ENCODE measurements at regions not wholly inside any gene's neighbourhood (a gene's known extent, or its start where the extent isn't known, plus 50 kb on each side); places are given as distances from the start of the nearest gene placed in this dataset.

DNA sequence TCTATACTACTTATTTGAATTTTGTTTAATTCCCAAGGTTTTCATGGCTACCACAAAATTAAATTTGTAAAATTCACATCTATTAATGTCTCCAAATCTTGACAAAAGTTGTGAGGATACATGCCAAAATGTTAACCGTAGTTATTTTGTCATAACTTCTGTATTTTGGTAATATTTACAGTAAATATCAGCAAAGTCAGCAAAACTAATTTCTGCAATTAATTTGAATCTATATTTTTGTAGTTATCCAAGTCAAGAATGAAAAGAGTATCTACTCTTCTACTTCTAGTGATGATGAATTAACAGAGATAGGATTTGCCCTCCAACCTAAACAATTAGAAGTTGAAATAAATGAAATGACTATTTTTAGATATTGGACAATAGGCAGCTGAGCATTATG, 238.9 kb downstream of the CYP26B1 start:
- POLR2A ChIA-PET, result no interaction called here
- Histone ChIP-seq H3K4me1 (ENCODE audit: control insufficient read depth in 1 of 2, extremely low read depth in 1 of 2, insufficient read depth in 2 of 2, low read length in 2 of 2) (no peaks in the 10 kb centered on the region), H3K27me3 (replicated peaks in 1 of 2; ENCODE audit: control insufficient read depth in 2 of 2, extremely low read depth in 1 of 2, insufficient read depth in 2 of 2, low read length in 1 of 2) (peaks cover 0 to 11% of the 10 kb centered on the region in 2 experiments), H3K27ac (ENCODE audit: low read length) (no peak overlapping the region), H3K36me3 (ENCODE audit: control insufficient read depth in 2 of 2, extremely low read depth in 1 of 2, insufficient read depth in 1 of 2, low read length in 1 of 2) (no peaks in the 10 kb centered on the region), H3K9me3 (no peaks in the 10 kb centered on the region), H3K4me3 (ENCODE audit: control insufficient read depth in 1 of 2, extremely low read depth in 1 of 2, low read length in 1 of 2) (no peak overlapping the region)
- no CpG with 5 or more reads among the region's 1 CpG for WGBS (ENCODE audit: insufficient coverage)
- H3K4me3 Mint-ChIP-seq, result no peak overlapping the region
- H3K36me3 Mint-ChIP-seq, result no peaks in the 10 kb centered on the region
- CTCF ChIA-PET, result interaction anchor here in 1 of 2 donors (0.6 kb wide), 1 partner anchor 28 kb away, joined by 3 read pairs; no protein-coding TSS in a partner anchor
- no peaks in the 10 kb centered on the region for H3K4me1 Mint-ChIP-seq
- peaks cover 6 to 15% (median 6%) of the 10 kb centered on the region in 3 donors for H3K9me3 Mint-ChIP-seq
- ATAC-seq (replicated peaks in 1 of 4) (no peak), DNase-seq (no peak)
- peaks cover 25% of the 10 kb centered on the region in 2 donors for H3K27me3 Mint-ChIP-seq
- no peak overlapping the region for H3K27ac Mint-ChIP-seq

DNA sequence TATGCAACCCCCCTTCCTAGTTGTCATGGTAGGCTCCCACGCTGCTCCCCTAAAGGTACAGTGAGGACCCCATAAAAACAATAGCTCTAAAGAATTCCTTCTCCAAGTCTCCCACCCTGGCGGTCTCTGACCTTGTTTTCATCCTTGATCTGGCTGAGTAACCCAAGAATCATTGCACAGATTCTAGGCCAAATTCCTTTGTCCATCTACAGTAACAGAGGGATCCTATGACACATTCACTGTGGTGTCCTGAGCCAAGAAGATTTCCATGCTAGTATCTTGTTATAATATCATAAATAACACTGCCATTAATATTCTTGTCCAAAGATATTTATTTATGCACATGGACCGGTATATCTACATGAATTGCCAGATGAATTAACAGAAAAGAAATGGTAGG, 240.2 kb downstream of the CYP26B1 start:
- Mint-ChIP-seq H3K4me1 (no peaks in the 10 kb centered on the region), H3K36me3 (no peaks in the 10 kb centered on the region), H3K27ac (no peak overlapping the region), H3K9me3 (peaks cover 3 to 15% (median 6%) of the 10 kb centered on the region in 3 donors), H3K27me3 (peaks cover 25% of the 10 kb centered on the region in 2 donors), H3K4me3 (no peak overlapping the region)
- DNase-seq (no peak), ATAC-seq (replicated peaks in 1 of 4) (no peak)
- Histone ChIP-seq H3K9me3 (no peaks in the 10 kb centered on the region), H3K4me1 (ENCODE audit: control insufficient read depth in 1 of 2, extremely low read depth in 1 of 2, insufficient read depth in 2 of 2, low read length in 2 of 2) (no peaks in the 10 kb centered on the region), H3K36me3 (ENCODE audit: control insufficient read depth in 2 of 2, extremely low read depth in 1 of 2, insufficient read depth in 1 of 2, low read length in 1 of 2) (no peaks in the 10 kb centered on the region), H3K27ac (ENCODE audit: low read length) (no peak overlapping the region), H3K27me3 (replicated peaks in 1 of 2; ENCODE audit: control insufficient read depth in 2 of 2, extremely low read depth in 1 of 2, insufficient read depth in 2 of 2, low read length in 1 of 2) (peaks cover 0 to 11% of the 10 kb centered on the region in 2 experiments), H3K4me3 (ENCODE audit: control insufficient read depth in 1 of 2, extremely low read depth in 1 of 2, low read length in 1 of 2) (no peak overlapping the region)
- ChIA-PET CTCF (no interaction called here), POLR2A (no interaction called here)
- WGBS (ENCODE audit: insufficient coverage), result 72% methylated on average over 2 of the region's 3 CpGs

DNA sequence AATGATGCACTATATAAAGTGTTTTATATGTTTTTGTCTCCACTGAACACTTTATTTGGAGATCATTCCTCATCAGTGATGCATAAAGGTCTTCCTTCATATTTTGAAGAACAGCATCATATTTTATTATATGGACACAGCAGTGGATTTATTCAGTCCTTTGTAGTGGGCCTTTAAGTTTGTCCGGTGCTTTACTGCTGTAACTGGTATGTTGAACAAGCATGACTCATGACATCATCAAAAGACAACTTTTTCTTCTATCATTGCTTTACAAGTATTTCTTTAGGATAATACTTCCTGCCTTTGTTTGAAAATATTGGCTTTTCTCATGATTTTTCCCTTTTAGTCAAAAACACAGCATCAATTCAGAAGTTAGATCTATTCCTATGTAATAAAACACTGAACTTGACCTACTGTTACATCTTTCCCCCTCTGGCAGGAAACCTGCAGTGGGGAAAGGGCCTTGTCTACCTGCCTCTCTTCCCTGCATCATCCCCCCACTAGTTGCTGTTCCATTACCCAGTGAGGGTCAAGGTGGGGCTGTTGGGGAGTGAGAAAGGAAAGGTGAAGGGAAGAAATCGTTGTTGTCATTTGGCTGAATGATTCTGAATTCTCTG, 241.2 kb downstream of the CYP26B1 start:
- Histone ChIP-seq H3K4me3 (ENCODE audit: control insufficient read depth in 1 of 2, extremely low read depth in 1 of 2, low read length in 1 of 2) (no peak overlapping the region), H3K27ac (ENCODE audit: low read length) (no peak overlapping the region), H3K4me1 (ENCODE audit: control insufficient read depth in 1 of 2, extremely low read depth in 1 of 2, insufficient read depth in 2 of 2, low read length in 2 of 2) (no peaks in the 10 kb centered on the region), H3K27me3 (replicated peaks in 1 of 2; ENCODE audit: control insufficient read depth in 2 of 2, extremely low read depth in 1 of 2, insufficient read depth in 2 of 2, low read length in 1 of 2) (peaks cover 0 to 8% of the 10 kb centered on the region in 2 experiments), H3K36me3 (ENCODE audit: control insufficient read depth in 2 of 2, extremely low read depth in 1 of 2, insufficient read depth in 1 of 2, low read length in 1 of 2) (no peaks in the 10 kb centered on the region), H3K9me3 (no peaks in the 10 kb centered on the region)
- ChIA-PET POLR2A (no interaction called here), CTCF (no interaction called here)
- Mint-ChIP-seq H3K27ac (no peak overlapping the region), H3K9me3 (peaks cover 3 to 15% (median 6%) of the 10 kb centered on the region in 3 donors), H3K4me3 (no peak overlapping the region), H3K36me3 (no peaks in the 10 kb centered on the region), H3K4me1 (no peaks in the 10 kb centered on the region), H3K27me3 (peaks cover 25% of the 10 kb centered on the region in 2 donors)
- ATAC-seq (replicated peaks in 1 of 4) (no peak), DNase-seq (no peak)
- WGBS (ENCODE audit: insufficient coverage), result 30% methylated on average over 1 of the region's 2 CpGs

DNA sequence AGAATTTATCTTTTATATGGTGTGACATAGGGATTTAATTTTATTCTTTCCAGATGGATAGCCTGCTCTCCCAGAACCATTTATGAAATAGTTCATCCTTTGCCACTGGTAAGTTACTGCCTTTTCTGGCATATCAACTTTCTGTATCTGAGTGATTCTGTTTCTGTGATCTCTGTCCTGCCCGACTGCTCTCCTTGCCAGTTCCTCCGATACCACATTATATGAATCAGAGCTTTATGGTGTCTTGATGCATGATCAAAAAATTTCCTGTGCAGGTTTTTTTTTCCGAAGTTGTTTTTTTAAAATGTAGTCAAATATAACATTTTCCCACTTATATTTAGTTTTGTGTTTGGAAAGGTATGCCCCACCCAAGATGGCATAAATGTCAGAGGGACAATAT, 242.5 kb downstream of the CYP26B1 start:
- Mint-ChIP-seq H3K4me3 (no peak overlapping the region), H3K4me1 (no peaks in the 10 kb centered on the region), H3K27me3 (peaks cover 25% of the 10 kb centered on the region in 2 donors), H3K36me3 (no peaks in the 10 kb centered on the region), H3K27ac (no peak overlapping the region), H3K9me3 (peaks cover 3 to 12% (median 6%) of the 10 kb centered on the region in 3 donors)
- ATAC-seq (replicated peaks in 1 of 4) (no peak), DNase-seq (no peak)
- H3K27me3 ChIP-seq (replicated peaks in 1 of 2; ENCODE audit: control insufficient read depth in 2 of 2, extremely low read depth in 1 of 2, insufficient read depth in 2 of 2, low read length in 1 of 2), result peaks cover 0 to 8% of the 10 kb centered on the region in 2 experiments
- WGBS (ENCODE audit: insufficient coverage), result no CpG with 5 or more reads among the region's 3 CpGs
- no peaks in the 10 kb centered on the region for H3K9me3 ChIP-seq
- H3K27ac ChIP-seq (ENCODE audit: low read length), result no peak overlapping the region
- no peaks in the 10 kb centered on the region for H3K4me1 ChIP-seq (ENCODE audit: control insufficient read depth in 1 of 2, extremely low read depth in 1 of 2, insufficient read depth in 2 of 2, low read length in 2 of 2)
- POLR2A ChIA-PET, result no interaction called here
- CTCF ChIA-PET, result no interaction called here
- H3K4me3 ChIP-seq (ENCODE audit: control insufficient read depth in 1 of 2, extremely low read depth in 1 of 2, low read length in 1 of 2), result no peak overlapping the region
- H3K36me3 ChIP-seq (ENCODE audit: control insufficient read depth in 2 of 2, extremely low read depth in 1 of 2, insufficient read depth in 1 of 2, low read length in 1 of 2), result no peaks in the 10 kb centered on the region

DNA sequence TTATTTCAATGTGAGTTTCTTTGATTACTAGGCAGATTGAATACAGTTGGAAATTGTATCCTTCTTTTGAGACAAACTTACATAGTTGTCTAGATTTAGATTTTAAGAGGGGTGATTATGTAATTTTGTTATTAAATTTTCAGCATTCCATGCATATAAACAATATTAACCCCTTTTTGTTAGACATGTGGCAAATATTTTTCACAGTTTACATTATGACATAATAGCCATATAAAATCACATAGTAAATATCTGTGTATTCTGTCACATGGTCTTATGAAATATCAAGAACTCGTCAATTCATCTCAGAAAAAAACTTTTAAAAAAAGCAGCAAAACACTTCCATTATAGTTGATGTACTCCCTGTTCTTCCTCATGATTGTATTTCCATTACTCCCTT, 243.8 kb downstream of the CYP26B1 start:
- peaks cover 25% of the 10 kb centered on the region in 2 donors for H3K27me3 Mint-ChIP-seq
- Histone ChIP-seq H3K36me3 (ENCODE audit: control insufficient read depth in 2 of 2, extremely low read depth in 1 of 2, insufficient read depth in 1 of 2, low read length in 1 of 2) (no peaks in the 10 kb centered on the region), H3K9me3 (no peaks in the 10 kb centered on the region), H3K27me3 (replicated peaks in 1 of 2; ENCODE audit: control insufficient read depth in 2 of 2, extremely low read depth in 1 of 2, insufficient read depth in 2 of 2, low read length in 1 of 2) (peaks cover 0 to 10% of the 10 kb centered on the region in 2 experiments), H3K4me1 (ENCODE audit: control insufficient read depth in 1 of 2, extremely low read depth in 1 of 2, insufficient read depth in 2 of 2, low read length in 2 of 2) (no peaks in the 10 kb centered on the region), H3K4me3 (ENCODE audit: control insufficient read depth in 1 of 2, extremely low read depth in 1 of 2, low read length in 1 of 2) (no peak overlapping the region), H3K27ac (ENCODE audit: low read length) (no peak overlapping the region)
- no peaks in the 10 kb centered on the region for H3K36me3 Mint-ChIP-seq
- WGBS (ENCODE audit: insufficient coverage), result no CpG with 5 or more reads among the region's 1 CpG
- no peak overlapping the region for H3K4me3 Mint-ChIP-seq
- H3K27ac Mint-ChIP-seq, result no peak overlapping the region
- ChIA-PET CTCF (interaction anchor here in 1 of 2 donors (1.0 kb wide), 1 partner anchor 20 kb away, joined by 3 read pairs; no protein-coding TSS in a partner anchor), POLR2A (no interaction called here)
- no peak for DNase-seq
- no peaks in the 10 kb centered on the region for H3K9me3 Mint-ChIP-seq
- no peaks in the 10 kb centered on the region for H3K4me1 Mint-ChIP-seq
- ATAC-seq (replicated peaks in 1 of 4), result no peak

DNA sequence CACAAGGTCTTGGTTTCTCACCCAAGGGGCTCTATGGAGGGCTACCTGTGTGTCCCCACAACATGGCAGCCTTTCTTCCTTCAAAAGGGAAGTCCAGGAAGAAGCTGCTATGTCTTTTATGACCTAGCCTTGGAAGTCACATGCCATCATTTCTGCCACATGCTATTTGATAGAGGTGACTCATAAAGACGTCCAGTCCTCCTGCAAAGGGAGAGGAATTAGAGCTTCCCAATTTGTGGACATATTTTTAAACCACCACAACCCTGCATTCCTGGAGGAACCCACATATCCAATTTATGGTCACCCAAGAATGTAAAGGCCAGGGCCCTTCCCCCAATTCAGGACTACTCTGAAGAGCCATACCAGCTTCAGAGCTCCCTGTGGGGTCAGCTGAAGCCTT, 246.2 kb downstream of the CYP26B1 start:
- H3K27ac ChIP-seq (ENCODE audit: low read length), result no peak overlapping the region
- ChIA-PET POLR2A (no interaction called here), CTCF (interaction anchor here in 1 of 2 donors (0.9 kb wide), 1 partner anchor 253 kb away, joined by 3 read pairs; no protein-coding TSS in a partner anchor)
- H3K4me1 Mint-ChIP-seq, result no peaks in the 10 kb centered on the region
- no peaks in the 10 kb centered on the region for H3K9me3 Mint-ChIP-seq
- ATAC-seq (replicated peaks in 1 of 4) (no peak), DNase-seq (no peak)
- H3K27me3 ChIP-seq (replicated peaks in 1 of 2; ENCODE audit: control insufficient read depth in 2 of 2, extremely low read depth in 1 of 2, insufficient read depth in 2 of 2, low read length in 1 of 2), result peaks cover 0 to 6% of the 10 kb centered on the region in 2 experiments
- no peak overlapping the region for H3K4me3 ChIP-seq (ENCODE audit: control insufficient read depth in 1 of 2, extremely low read depth in 1 of 2, low read length in 1 of 2)
- H3K4me1 ChIP-seq (ENCODE audit: control insufficient read depth in 1 of 2, extremely low read depth in 1 of 2, insufficient read depth in 2 of 2, low read length in 2 of 2), result no peaks in the 10 kb centered on the region
- H3K9me3 ChIP-seq, result no peaks in the 10 kb centered on the region
- no CpG with 5 or more reads among the region's 1 CpG for WGBS (ENCODE audit: insufficient coverage)
- no peak overlapping the region for H3K27ac Mint-ChIP-seq
- no peaks in the 10 kb centered on the region for H3K36me3 Mint-ChIP-seq
- H3K27me3 Mint-ChIP-seq, result peaks cover 16 to 20% of the 10 kb centered on the region in 2 donors
- no peak overlapping the region for H3K4me3 Mint-ChIP-seq
- no peaks in the 10 kb centered on the region for H3K36me3 ChIP-seq (ENCODE audit: control insufficient read depth in 2 of 2, extremely low read depth in 1 of 2, insufficient read depth in 1 of 2, low read length in 1 of 2)

Data from T-cell (primary cell).